Activated naive CD4-positive, alpha-beta T cell treated with anti-CD3 and anti-CD28 coated beads, Interleukin-2, amount 50 U/mL, for 72 hours (primary cell): ENCODE measurements at regions not wholly inside any gene's neighbourhood (a gene's known extent, or its start where the extent isn't known, plus 50 kb on each side); places are given as distances from the start of the nearest gene placed in this dataset.
"Not testable (repeated sequence)": the region's sequence is repeated elsewhere in the genome, so short reads cannot be mapped to it uniquely, and the experiment has no call there.

Experiments
- ATAC-seq, 2 donors: fragments of 150-1000 bp; cut with Tn5 transposase; 2 replicates each; pipeline ENCODE4 v1.10.0; 2021; ENCODE audit warnings: mild to moderate bottlenecking in 2 of 2, moderate library complexity in 2 of 2
- DNase-seq, 2 donors: peaks; one replicate each; pipeline ENCODE4 v3.0.0; 2021 to 2022; ENCODE audit warnings: low spot score in 2 of 2
- H3K27ac Mint-ChIP-seq, 2 donors: one replicate each; pipeline ENCODE4 v1.8.0; 2022; ENCODE audit warnings: mild to moderate bottlenecking in 2 of 2, mixed read lengths in 2 of 2
- H3K36me3 Mint-ChIP-seq, 2 donors: one replicate each; pipeline ENCODE4 v1.8.0; 2022; ENCODE audit warnings: mixed read lengths in 2 of 2
- H3K9me3 Mint-ChIP-seq, 2 donors: one replicate each; pipeline ENCODE4 v1.8.0; 2022; ENCODE audit warnings: mixed read lengths in 2 of 2

DNA sequence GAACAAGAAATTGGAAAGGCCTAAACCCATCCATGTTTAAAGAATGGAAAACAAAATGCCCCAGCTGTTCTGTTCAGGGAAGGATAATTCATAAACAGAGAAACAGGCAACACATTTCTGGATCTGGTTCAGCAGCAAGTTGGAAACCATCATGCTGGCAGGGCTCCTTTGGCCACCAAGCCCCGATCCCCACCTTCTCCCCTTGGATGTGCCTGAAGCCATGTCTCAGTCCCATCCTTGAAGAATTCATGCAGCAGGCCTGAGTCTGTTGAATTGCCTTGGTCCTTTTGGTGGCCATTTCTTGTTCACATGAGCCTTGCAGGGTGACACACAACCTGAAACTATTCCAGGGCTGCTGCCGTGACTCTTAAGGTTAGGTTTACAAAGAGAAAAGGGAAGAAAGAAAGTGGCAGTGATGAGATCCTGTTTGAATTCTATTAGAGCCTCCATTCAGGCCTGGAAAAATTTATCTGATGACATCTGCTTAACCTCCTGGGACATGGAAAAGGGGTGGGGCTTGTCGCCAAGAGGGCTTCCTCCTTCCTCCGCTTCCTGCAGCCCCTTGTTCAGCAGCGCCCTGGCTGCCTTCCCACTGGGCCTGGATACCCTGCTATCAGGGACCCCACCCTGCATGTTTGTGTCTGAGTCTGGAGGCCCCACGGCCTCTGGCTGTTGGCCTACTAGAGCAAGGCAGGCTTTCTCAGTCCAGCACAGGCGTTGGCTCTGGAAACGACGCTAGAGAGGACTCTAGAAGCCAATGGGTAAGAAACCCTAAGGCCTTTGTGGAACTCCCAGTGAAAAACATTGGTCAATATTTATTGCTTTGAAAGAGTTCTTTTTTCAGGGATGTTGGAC lies 341.9 kb downstream of the C12orf75 start:
- Mint-ChIP-seq H3K27ac (no peak overlapping the region), H3K36me3 (no peaks in the 10 kb centered on the region), H3K9me3 (peaks cover 9 to 10% of the 10 kb centered on the region in 2 donors)
- no peak for DNase-seq
- ATAC-seq = no peak

- DNase-seq = no peak
- no peak for ATAC-seq
- Mint-ChIP-seq H3K27ac (no peak overlapping the region), H3K36me3 (no peaks in the 10 kb centered on the region), H3K9me3 (peaks cover 0 to 3% of the 10 kb centered on the region in 2 donors)
Measured at GRCh38 chr12:105674871-105675699, 344.6 kb downstream of the C12orf75 start.

DNA sequence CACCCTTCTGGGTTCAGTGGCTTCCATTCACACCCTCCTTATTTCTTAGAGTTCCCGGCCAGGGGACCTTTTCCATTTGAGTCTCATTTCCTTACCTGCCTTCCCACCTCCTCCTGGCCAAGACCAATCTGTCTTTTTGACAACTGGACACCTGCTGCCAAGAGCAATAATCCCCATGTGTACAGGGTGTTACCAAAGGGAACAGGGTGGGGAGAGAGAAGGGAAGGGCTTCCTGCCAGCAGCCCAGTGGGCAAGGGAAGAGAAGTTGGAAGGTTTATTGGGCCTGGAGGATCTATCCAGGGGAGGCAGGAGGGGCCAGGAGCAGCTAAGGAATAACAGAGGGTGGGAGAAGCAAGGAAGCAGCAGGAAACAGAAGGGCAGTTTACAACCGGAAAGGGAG lies 346.2 kb downstream of the C12orf75 start:
- no peak overlapping the region for H3K27ac Mint-ChIP-seq
- H3K9me3 Mint-ChIP-seq = peaks cover 0 to 3% of the 10 kb centered on the region in 2 donors
- ATAC-seq (no peak), DNase-seq (no peak)
- no peaks in the 10 kb centered on the region for H3K36me3 Mint-ChIP-seq

- Mint-ChIP-seq H3K36me3 (no peaks in the 10 kb centered on the region), H3K9me3 (peaks cover 0 to 3% of the 10 kb centered on the region in 2 donors), H3K27ac (no peak overlapping the region)
- ATAC-seq = peak; percentile 24 to 40
- no peak for DNase-seq
Measured at GRCh38 chr12:105677672-105678071, 347.2 kb downstream of the C12orf75 start.

GRCh38 chr12:105679982-105680381 lies 349.5 kb downstream of the C12orf75 start:
- ATAC-seq (peak; percentile 51 to 72), DNase-seq (no peak)
- H3K9me3 Mint-ChIP-seq = peaks cover 0 to 3% of the 10 kb centered on the region in 2 donors

GRCh38 chr12:105681341-105681740 lies 350.9 kb downstream of the C12orf75 start:
- ATAC-seq (no peak), DNase-seq (no peak)
- Mint-ChIP-seq H3K36me3 (no peaks in the 10 kb centered on the region), H3K9me3 (peaks cover 0 to 3% of the 10 kb centered on the region in 2 donors), H3K27ac (no peak overlapping the region)

More at GRCh38 chr12:105679982-105680381, 349.5 kb downstream of the C12orf75 start:
- H3K27ac Mint-ChIP-seq = no peak overlapping the region
- no peaks in the 10 kb centered on the region for H3K36me3 Mint-ChIP-seq

GRCh38 chr12:105682821-105683220 lies 352.3 kb downstream of the C12orf75 start:
- not testable (repeated sequence) for H3K27ac Mint-ChIP-seq, H3K9me3 Mint-ChIP-seq, DNase-seq, H3K36me3 Mint-ChIP-seq, ATAC-seq

GRCh38 chr12:105683836-105684235 lies 353.3 kb downstream of the C12orf75 start:
- not testable (repeated sequence) for H3K36me3 Mint-ChIP-seq, DNase-seq, H3K9me3 Mint-ChIP-seq, ATAC-seq, H3K27ac Mint-ChIP-seq

DNA sequence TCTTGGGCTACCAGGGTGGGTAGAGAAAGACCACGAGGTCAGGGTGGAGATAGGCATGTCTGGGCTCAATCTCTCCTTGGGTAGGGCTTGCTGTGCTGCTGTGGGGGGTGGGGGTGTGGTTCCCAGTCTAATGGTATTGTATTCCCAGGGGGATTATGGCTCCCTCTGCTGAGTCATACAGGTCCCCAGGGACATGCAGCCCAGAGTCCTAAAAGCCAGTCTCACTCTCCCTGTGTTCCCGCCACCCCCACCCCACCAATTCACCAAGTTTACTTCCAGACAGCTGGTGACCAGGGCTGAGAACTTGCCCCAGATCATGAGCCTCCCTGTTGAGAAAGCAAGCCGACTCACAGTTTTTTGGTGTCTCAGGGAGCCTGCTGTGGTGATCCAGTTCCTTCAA lies 367.6 kb downstream of the C12orf75 start:
- H3K36me3 Mint-ChIP-seq = no peaks in the 10 kb centered on the region
- H3K27ac Mint-ChIP-seq = no peak overlapping the region
- ATAC-seq (no peak), DNase-seq (no peak)
- peaks cover 3 to 6% of the 10 kb centered on the region in 2 donors for H3K9me3 Mint-ChIP-seq

- no peak for ATAC-seq
- no peak overlapping the region for H3K27ac Mint-ChIP-seq
- peaks cover 3 to 6% of the 10 kb centered on the region in 2 donors for H3K9me3 Mint-ChIP-seq
- DNase-seq = no peak
- H3K36me3 Mint-ChIP-seq = no peaks in the 10 kb centered on the region
Measured at GRCh38 chr12:105699209-105699608, 368.7 kb downstream of the C12orf75 start.

DNA sequence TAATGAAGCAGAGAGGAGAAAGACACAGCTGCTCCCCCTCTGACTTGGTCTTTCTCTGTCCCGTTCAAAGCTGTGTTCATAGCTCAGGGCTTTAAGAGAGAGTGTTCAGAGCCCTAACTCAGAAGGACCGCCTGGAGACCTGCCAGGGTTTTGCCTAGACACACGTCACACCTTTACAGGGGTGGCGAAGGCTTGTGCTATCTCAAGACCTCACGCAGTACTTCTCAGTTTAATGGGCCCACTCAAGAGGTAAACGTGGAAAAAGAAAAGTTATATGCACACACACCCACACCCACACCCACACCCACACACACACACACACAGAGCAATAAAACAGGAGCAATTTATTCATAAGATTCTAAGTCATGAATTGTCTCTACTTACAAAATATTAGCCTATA lies 374.3 kb downstream of the C12orf75 start:
- no peaks in the 10 kb centered on the region for H3K36me3 Mint-ChIP-seq
- no peaks in the 10 kb centered on the region for H3K9me3 Mint-ChIP-seq
- no peak for DNase-seq
- no peak overlapping the region for H3K27ac Mint-ChIP-seq
- no peak for ATAC-seq

DNA sequence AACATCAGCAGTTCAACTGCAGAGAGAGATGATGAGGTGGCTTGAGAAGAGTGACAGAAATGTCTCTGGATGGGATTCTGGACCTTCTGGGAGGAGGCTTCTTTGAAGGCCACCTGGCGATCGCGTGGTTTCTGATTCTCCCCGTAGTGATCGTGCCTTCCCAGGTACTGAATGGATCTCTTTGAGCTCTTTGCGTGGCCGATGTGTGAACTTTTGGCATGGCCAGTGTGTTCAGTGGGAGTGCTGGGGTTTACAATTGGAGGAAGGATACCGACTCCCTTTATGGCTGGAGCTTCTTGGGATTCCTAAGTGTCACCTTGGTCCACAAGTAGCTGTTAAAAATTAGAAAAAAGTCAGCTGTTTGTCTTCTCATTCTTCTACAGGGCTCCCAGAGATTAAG lies 374.7 kb downstream of the C12orf75 start:
- Mint-ChIP-seq H3K36me3 (no peaks in the 10 kb centered on the region), H3K9me3 (no peaks in the 10 kb centered on the region), H3K27ac (no peak overlapping the region)
- DNase-seq (no peak), ATAC-seq (no peak)

GRCh38 chr12:105705765-105706164 lies 375.3 kb downstream of the C12orf75 start:
- H3K36me3 Mint-ChIP-seq = no peaks in the 10 kb centered on the region
- DNase-seq = peak in 1 of 2 donors; percentile 4
- ATAC-seq = no peak
- H3K9me3 Mint-ChIP-seq = no peaks in the 10 kb centered on the region
- no peak overlapping the region for H3K27ac Mint-ChIP-seq

DNA sequence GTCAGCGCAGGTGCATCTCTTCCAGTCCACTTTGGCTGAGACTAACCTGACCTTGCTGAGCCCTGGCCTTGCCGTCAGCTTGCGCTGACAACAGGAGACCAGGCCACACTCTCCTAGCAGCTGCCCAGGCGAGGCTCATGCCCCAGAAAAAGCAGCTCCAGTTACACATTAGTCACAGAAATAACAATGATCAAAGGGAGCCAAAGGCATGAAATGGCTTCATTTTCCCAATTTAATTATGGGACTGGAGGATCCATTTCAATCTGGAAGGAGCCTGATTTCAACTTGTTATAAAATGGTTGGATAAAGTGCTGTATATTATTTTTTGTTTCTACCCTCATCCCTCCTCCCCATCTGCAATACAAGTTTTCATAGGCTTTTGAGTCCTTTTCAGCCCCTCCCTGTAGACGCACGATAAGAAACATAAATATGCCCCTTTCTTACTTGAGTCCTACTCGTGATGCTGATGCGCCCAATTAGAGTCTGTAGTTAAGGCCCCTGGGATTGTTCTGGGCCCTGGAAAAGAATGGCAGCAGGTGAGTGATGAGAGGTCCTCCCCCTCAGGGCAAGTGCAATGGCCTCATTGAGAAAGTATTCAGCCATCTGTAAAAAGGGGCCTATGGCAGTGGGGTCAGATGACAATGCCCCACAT lies 376.0 kb downstream of the C12orf75 start:
- DNase-seq (no peak), ATAC-seq (no peak)
- no peaks in the 10 kb centered on the region for H3K9me3 Mint-ChIP-seq
- no peak overlapping the region for H3K27ac Mint-ChIP-seq
- no peaks in the 10 kb centered on the region for H3K36me3 Mint-ChIP-seq

DNA sequence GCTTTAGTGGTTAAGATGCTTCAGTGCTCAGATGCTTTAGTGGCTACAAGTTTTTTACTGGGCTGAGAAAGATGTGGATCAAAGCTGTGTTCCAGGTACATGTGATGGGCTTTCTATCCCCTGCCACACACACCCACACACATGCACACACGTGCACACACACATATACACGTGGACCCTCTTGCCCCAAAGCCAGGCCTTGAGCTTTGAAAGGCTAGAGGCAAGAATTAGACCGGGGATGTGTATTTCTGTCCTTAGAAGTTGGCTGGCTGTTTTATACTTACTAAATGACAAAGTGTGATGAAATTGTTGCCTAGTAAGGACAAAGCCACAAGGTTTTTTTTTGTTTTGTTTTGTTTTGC lies 376.5 kb downstream of the C12orf75 start:
- Mint-ChIP-seq H3K27ac (no peak overlapping the region), H3K9me3 (no peaks in the 10 kb centered on the region), H3K36me3 (no peaks in the 10 kb centered on the region)
- DNase-seq (no peak), ATAC-seq (no peak)

DNA sequence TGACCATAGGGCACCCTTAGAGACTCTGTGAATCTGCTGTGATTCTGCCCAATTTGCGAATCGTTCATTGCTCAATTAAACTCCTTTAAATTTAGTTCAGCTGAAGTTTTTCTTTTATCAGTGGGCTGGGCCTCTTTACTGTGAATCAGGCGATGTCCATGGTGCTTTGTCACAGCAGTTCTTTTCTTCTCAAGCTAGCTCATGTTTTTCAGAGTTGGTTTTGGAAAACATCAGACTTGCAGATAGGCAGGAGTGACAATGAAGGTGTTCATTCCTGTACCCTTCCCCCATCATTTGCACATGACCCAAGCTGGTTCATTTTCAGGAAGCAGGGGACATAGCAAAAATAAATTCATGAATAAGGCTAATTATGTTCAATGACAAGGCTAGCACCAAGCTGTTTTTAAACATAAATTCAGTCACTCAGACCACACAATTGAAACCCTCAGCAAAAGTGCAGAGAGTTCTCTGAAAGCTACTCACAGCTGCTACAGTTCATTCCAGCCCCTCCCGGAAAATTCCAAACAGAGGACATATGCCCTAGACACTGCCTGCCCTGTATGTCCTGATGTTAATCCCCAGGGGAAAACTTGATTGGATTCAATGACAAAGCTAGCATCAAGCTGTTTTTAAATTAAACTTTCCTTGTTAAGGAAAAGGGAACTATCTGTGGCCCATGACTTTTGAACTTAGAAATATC lies 383.3 kb downstream of the C12orf75 start:
- Mint-ChIP-seq H3K36me3 (no peaks in the 10 kb centered on the region), H3K9me3 (peaks cover 0 to 4% of the 10 kb centered on the region in 2 donors), H3K27ac (no peak overlapping the region)
- DNase-seq = no peak
- no peak for ATAC-seq
